Naive thymus-derived CD4-positive, alpha-beta T cell (primary cell): ENCODE measurements at regions not wholly inside any gene's neighbourhood (a gene's known extent, or its start where the extent isn't known, plus 50 kb on each side); places are given as distances from the start of the nearest gene placed in this dataset.

Source experiments
- ATAC-seq: fragments of 150-1000 bp; cut with Tn5 transposase; 2 replicates; pipeline ENCODE4 v1.10.0; 2021; ENCODE audit warnings: mild to moderate bottlenecking, moderate library complexity
- CTCF ChIA-PET: fragments of 350-600 bp; sonication (Branson Sonifier 250); formaldehyde crosslinking; loops from one replicate; lab custom pipeline; 2021; ENCODE audit warnings: antibody characterized with exemption; lab: Charles Lee
- POLR2A ChIA-PET: fragments of 350-600 bp; sonication (Branson Sonifier 250); formaldehyde crosslinking; loops from one replicate; lab custom pipeline; 2021; ENCODE audit warnings: antibody characterized with exemption, inconsistent platforms; lab: Charles Lee
- DNase-seq, 9 donors: peaks; one replicate each; pipeline versions ENCODE4 v3.0.0 to v3.0.0-alpha.2; 2020 to 2022; ENCODE audit warnings: mixed read lengths in 1 of 9
- H3K27ac ChIP-seq: one replicate; pipeline ENCODE4 v1.7.0; 2013; ENCODE audit warnings: mild to moderate bottlenecking, low read depth, low read length, moderate library complexity
- H3K27me3 ChIP-seq, 2 donors: one replicate each; pipeline ENCODE4 v1.7.0; 2013; ENCODE audit warnings: low read length in 2 of 2, mild to moderate bottlenecking in 2 of 2, moderate library complexity in 2 of 2; ENCODE audit not compliant: control insufficient read depth in 2 of 2, insufficient read depth in 2 of 2
- H3K36me3 ChIP-seq, 3 experiments: 1 replicate in 2 of 3; 2 replicates in 1 of 3; pipeline ENCODE4 v1.7.0; 2013; ENCODE audit warnings: low read length in 3 of 3, mild to moderate bottlenecking in 3 of 3, moderate library complexity in 1 of 3; ENCODE audit not compliant: insufficient read depth in 3 of 3, control insufficient read depth in 2 of 3
- H3K4me1 ChIP-seq, 2 donors: one replicate each; pipeline ENCODE4 v1.7.0; 2013; ENCODE audit warnings: low read length in 2 of 2, mild to moderate bottlenecking in 2 of 2, moderate library complexity in 1 of 2; ENCODE audit not compliant: control insufficient read depth in 2 of 2, insufficient read depth in 2 of 2
- H3K4me3 ChIP-seq: 2 replicates; pipeline ENCODE4 v1.7.0; 2013; ENCODE audit warnings: mild to moderate bottlenecking, low read length
- H3K9me3 ChIP-seq, 3 experiments: 1 replicate in 2 of 3; 2 replicates in 1 of 3; pipeline ENCODE4 v1.7.0; 2013; ENCODE audit warnings: low read length in 3 of 3; ENCODE audit not compliant: control insufficient read depth in 2 of 3
- H3K27ac Mint-ChIP-seq, 9 donors: one replicate each; pipeline ENCODE4 v1.8.0; 2020 to 2022; ENCODE audit warnings: mixed read lengths in 9 of 9, mild to moderate bottlenecking in 8 of 9, moderate library complexity in 5 of 9, inconsistent platforms in 2 of 9
- H3K27me3 Mint-ChIP-seq, 5 donors: one replicate each; pipeline ENCODE4 v1.8.0; 2021 to 2022; ENCODE audit warnings: mixed read lengths in 5 of 5, mild to moderate bottlenecking in 1 of 5
- H3K36me3 Mint-ChIP-seq, 5 donors: one replicate each; pipeline ENCODE4 v1.8.0; 2020 to 2022; ENCODE audit warnings: mixed read lengths in 5 of 5, mild to moderate bottlenecking in 3 of 5, inconsistent platforms in 1 of 5
- H3K4me1 Mint-ChIP-seq, 7 donors: one replicate each; pipeline ENCODE4 v1.8.0; 2020 to 2022; ENCODE audit warnings: mixed read lengths in 7 of 7, mild to moderate bottlenecking in 3 of 7, inconsistent platforms in 1 of 7
- H3K4me3 Mint-ChIP-seq, 10 donors: one replicate each; pipeline ENCODE4 v1.8.0; 2020 to 2022; ENCODE audit warnings: mild to moderate bottlenecking in 10 of 10, mixed read lengths in 10 of 10, moderate library complexity in 6 of 10, inconsistent platforms in 2 of 10
- H3K9me3 Mint-ChIP-seq, 11 donors: one replicate each; pipeline ENCODE4 v1.8.0; 2020 to 2022; ENCODE audit warnings: mixed read lengths in 11 of 11, mild to moderate bottlenecking in 4 of 11, inconsistent platforms in 1 of 11, moderate library complexity in 1 of 11
- intact Hi-C, 2 donors: fragments of 100-400 bp; cut with micrococcal nuclease; formaldehyde crosslinking; loops; one replicate each; pipeline ENCODE4 v1.15.1; 2023

- peaks cover 0 to 4% (median 0%) of the 10 kb centered on the region in 11 donors for H3K9me3 Mint-ChIP-seq
- Histone ChIP-seq H3K9me3 (no peaks in the 10 kb centered on the region), H3K4me3 (no peak overlapping the region), H3K36me3 (no peaks in the 10 kb centered on the region), H3K4me1 (no peaks in the 10 kb centered on the region), H3K27me3 (no peaks in the 10 kb centered on the region), H3K27ac (no peak overlapping the region)
- DNase-seq (no peak), ATAC-seq (no peak)
- H3K36me3 Mint-ChIP-seq: no peaks in the 10 kb centered on the region
- intact Hi-C loops: no loop called here
- H3K4me3 Mint-ChIP-seq: no peak overlapping the region
- no peak overlapping the region for H3K27ac Mint-ChIP-seq
- H3K4me1 Mint-ChIP-seq: no peaks in the 10 kb centered on the region
- ChIA-PET POLR2A (no interaction called here), CTCF (no interaction called here)
- peaks cover 0 to 10% (median 6%) of the 10 kb centered on the region in 5 donors for H3K27me3 Mint-ChIP-seq
Measured at GRCh38 chr12:82529101-82529500, 157.6 kb upstream of the TMTC2 start.

- H3K27ac ChIP-seq: no peak overlapping the region
- ATAC-seq: no peak
- no peaks in the 10 kb centered on the region for H3K27me3 ChIP-seq
- intact Hi-C loops: no loop called here
- DNase-seq: no peak
- peaks cover 0 to 4% (median 0%) of the 10 kb centered on the region in 11 donors for H3K9me3 Mint-ChIP-seq
- ChIA-PET CTCF (no interaction called here), POLR2A (no interaction called here)
- H3K4me3 Mint-ChIP-seq: no peak overlapping the region
- H3K36me3 ChIP-seq: no peaks in the 10 kb centered on the region
- no peak overlapping the region for H3K4me3 ChIP-seq
- H3K9me3 ChIP-seq: no peaks in the 10 kb centered on the region
- no peaks in the 10 kb centered on the region for H3K4me1 ChIP-seq
- H3K4me1 Mint-ChIP-seq: no peaks in the 10 kb centered on the region
- peaks cover 0 to 10% (median 6%) of the 10 kb centered on the region in 5 donors for H3K27me3 Mint-ChIP-seq
- no peak overlapping the region for H3K27ac Mint-ChIP-seq
- H3K36me3 Mint-ChIP-seq: no peaks in the 10 kb centered on the region
Measured at GRCh38 chr12:82529954-82530353, 156.8 kb upstream of the TMTC2 start.

DNA sequence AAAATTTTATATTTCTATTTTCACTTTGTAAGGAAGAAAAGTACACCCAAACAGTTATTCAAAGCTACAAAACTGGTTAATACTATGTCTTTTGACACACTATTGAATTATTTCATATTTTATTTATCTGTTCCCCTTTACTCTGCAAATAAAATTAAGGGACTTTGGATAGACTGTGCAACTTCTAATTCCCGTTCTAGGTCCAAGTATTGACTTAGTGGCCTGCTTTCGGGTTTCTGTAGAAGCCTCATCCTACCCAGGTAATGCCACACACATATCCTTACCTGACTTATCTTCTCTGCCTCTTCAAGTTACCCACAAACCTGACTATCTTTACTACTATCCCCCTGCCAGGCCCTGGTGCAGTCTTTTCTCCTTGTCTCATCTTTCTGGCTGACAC lies 156.3 kb upstream of the TMTC2 start:
- ChIA-PET CTCF (no interaction called here), POLR2A (no interaction called here)
- intact Hi-C loops: no loop called here
- Mint-ChIP-seq H3K27ac (no peak overlapping the region), H3K36me3 (no peaks in the 10 kb centered on the region), H3K4me1 (no peaks in the 10 kb centered on the region), H3K9me3 (peaks cover 0 to 4% (median 0%) of the 10 kb centered on the region in 11 donors), H3K27me3 (peaks cover 0 to 10% (median 2%) of the 10 kb centered on the region in 5 donors), H3K4me3 (no peak overlapping the region)
- H3K4me3 ChIP-seq: no peak overlapping the region
- H3K36me3 ChIP-seq: no peaks in the 10 kb centered on the region
- no peaks in the 10 kb centered on the region for H3K4me1 ChIP-seq
- no peaks in the 10 kb centered on the region for H3K27me3 ChIP-seq
- no peak for DNase-seq
- no peaks in the 10 kb centered on the region for H3K9me3 ChIP-seq
- ATAC-seq: no peak
- no peak overlapping the region for H3K27ac ChIP-seq

- Histone ChIP-seq H3K27ac (no peak overlapping the region), H3K36me3 (no peaks in the 10 kb centered on the region), H3K9me3 (no peaks in the 10 kb centered on the region), H3K4me3 (no peak overlapping the region), H3K27me3 (no peaks in the 10 kb centered on the region), H3K4me1 (no peaks in the 10 kb centered on the region)
- CTCF ChIA-PET: no interaction called here
- no peaks in the 10 kb centered on the region for H3K36me3 Mint-ChIP-seq
- no peak overlapping the region for H3K27ac Mint-ChIP-seq
- no peak overlapping the region for H3K4me3 Mint-ChIP-seq
- intact Hi-C loops: no loop called here
- POLR2A ChIA-PET: no interaction called here
- peaks cover 0 to 4% (median 0%) of the 10 kb centered on the region in 11 donors for H3K9me3 Mint-ChIP-seq
- peaks cover 0 to 10% (median 0%) of the 10 kb centered on the region in 5 donors for H3K27me3 Mint-ChIP-seq
- DNase-seq (no peak), ATAC-seq (no peak)
- H3K4me1 Mint-ChIP-seq: no peaks in the 10 kb centered on the region
Measured at GRCh38 chr12:82533341-82533740, 153.4 kb upstream of the TMTC2 start.

- H3K27me3 ChIP-seq: no peaks in the 10 kb centered on the region
- H3K27ac ChIP-seq: no peak overlapping the region
- no peak for DNase-seq
- H3K4me1 ChIP-seq: no peaks in the 10 kb centered on the region
- Mint-ChIP-seq H3K27ac (no peak overlapping the region), H3K9me3 (peaks cover 0 to 17% (median 6%) of the 10 kb centered on the region in 11 donors), H3K36me3 (no peaks in the 10 kb centered on the region), H3K4me1 (no peaks in the 10 kb centered on the region), H3K4me3 (no peak overlapping the region), H3K27me3 (peaks cover 0 to 6% (median 0%) of the 10 kb centered on the region in 5 donors)
- no peaks in the 10 kb centered on the region for H3K36me3 ChIP-seq
- ChIA-PET CTCF (no interaction called here), POLR2A (no interaction called here)
- no peak for ATAC-seq
- intact Hi-C loops: no loop called here
- H3K9me3 ChIP-seq: no peaks in the 10 kb centered on the region
- no peak overlapping the region for H3K4me3 ChIP-seq
Measured at GRCh38 chr12:82537436-82537835, 149.3 kb upstream of the TMTC2 start.

DNA sequence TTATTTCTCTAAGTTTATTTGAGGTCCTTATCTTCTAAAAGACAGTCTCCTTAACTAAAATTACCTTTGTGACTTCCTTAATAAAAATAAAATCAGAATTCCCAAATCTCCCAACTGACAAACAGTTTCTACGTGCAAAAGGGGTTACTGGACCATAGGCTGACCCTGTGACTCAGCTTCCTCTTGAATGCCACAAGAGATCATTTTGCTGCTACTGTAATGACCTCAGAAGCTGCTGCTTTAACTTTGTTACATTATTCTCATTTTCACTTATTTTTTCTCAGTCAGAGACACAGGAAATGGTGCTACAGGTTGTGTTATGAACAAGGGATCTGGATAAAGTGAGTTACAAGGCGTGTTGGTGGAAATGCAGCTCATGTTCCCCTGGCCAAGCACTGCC lies 132.2 kb upstream of the TMTC2 start:
- Histone ChIP-seq H3K9me3 (no peaks in the 10 kb centered on the region), H3K4me1 (no peaks in the 10 kb centered on the region), H3K27me3 (no peaks in the 10 kb centered on the region), H3K36me3 (no peaks in the 10 kb centered on the region), H3K4me3 (no peak overlapping the region), H3K27ac (no peak overlapping the region)
- Mint-ChIP-seq H3K4me3 (no peak overlapping the region), H3K27me3 (peaks cover 0 to 5% (median 0%) of the 10 kb centered on the region in 5 donors), H3K36me3 (peaks cover 0 to 5% (median 0%) of the 10 kb centered on the region in 5 donors), H3K27ac (no peak overlapping the region), H3K9me3 (peaks cover 3 to 27% (median 10%) of the 10 kb centered on the region in 11 donors), H3K4me1 (peaks cover 0 to 3% (median 0%) of the 10 kb centered on the region in 7 donors)
- ChIA-PET CTCF (no interaction called here), POLR2A (no interaction called here)
- DNase-seq (no peak), ATAC-seq (no peak)
- intact Hi-C loops: no loop called here

GRCh38 chr12:82555699-82556098 lies 131.0 kb upstream of the TMTC2 start:
- H3K27me3 ChIP-seq: no peaks in the 10 kb centered on the region
- Mint-ChIP-seq H3K4me1 (peaks cover 0 to 3% (median 0%) of the 10 kb centered on the region in 7 donors), H3K4me3 (no peak overlapping the region), H3K27me3 (peaks cover 0 to 5% (median 0%) of the 10 kb centered on the region in 5 donors), H3K9me3 (peaks cover 0 to 22% (median 6%) of the 10 kb centered on the region in 11 donors), H3K27ac (no peak overlapping the region), H3K36me3 (peaks cover 0 to 5% (median 0%) of the 10 kb centered on the region in 5 donors)
- H3K4me3 ChIP-seq: no peak overlapping the region
- no peaks in the 10 kb centered on the region for H3K9me3 ChIP-seq
- ChIA-PET CTCF (no interaction called here), POLR2A (no interaction called here)
- H3K4me1 ChIP-seq: no peaks in the 10 kb centered on the region
- H3K27ac ChIP-seq: no peak overlapping the region
- DNase-seq: no peak
- ATAC-seq: no peak
- intact Hi-C loops: no loop called here
- no peaks in the 10 kb centered on the region for H3K36me3 ChIP-seq
